Middle frontal gyrus (tissue), 1 donor: ENCODE measurements at regions not wholly inside any gene's neighbourhood (a gene's known extent, or its start where the extent isn't known, plus 50 kb on each side); places are given as distances from the start of the nearest gene placed in this dataset.
"Not testable (repeated sequence)": the region's sequence is repeated elsewhere in the genome, so short reads cannot be mapped to it uniquely, and the experiment has no call there.

ENCODE experiments used
- DNase-seq: peaks from one replicate; pipeline ENCODE4 v3.0.0-alpha.2; 2015; ENCODE audit warnings: low spot score; ENCODE audit errors: extremely low spot score

- not testable (repeated sequence) for DNase-seq
Measured at GRCh38 chr9:67142392-67143107, 150.2 kb upstream of the SPATA31A3 start.

- DNase-seq: not testable (repeated sequence)
Measured at GRCh38 chr9:67136376-67136775, 144.0 kb upstream of the SPATA31A3 start.

- not testable (repeated sequence) for DNase-seq
Measured at GRCh38 chr9:67133124-67133523, 140.8 kb upstream of the SPATA31A3 start.

- not testable (repeated sequence) for DNase-seq
Measured at GRCh38 chr9:67116761-67117160, 124.4 kb upstream of the SPATA31A3 start.

- not testable (repeated sequence) for DNase-seq
Measured at GRCh38 chr9:67112148-67112547, 119.8 kb upstream of the SPATA31A3 start.

GRCh38 chr9:67111733-67112132 lies 119.4 kb upstream of the SPATA31A3 start:
- DNase-seq: not testable (repeated sequence)

- DNase-seq: not testable (repeated sequence)
Measured at GRCh38 chr9:67109859-67110258, 117.5 kb upstream of the SPATA31A3 start.

- DNase-seq: not testable (repeated sequence)
Measured at GRCh38 chr9:67106659-67107058, 114.3 kb upstream of the SPATA31A3 start.

GRCh38 chr9:67102506-67103276 lies 110.3 kb upstream of the SPATA31A3 start:
- not testable (repeated sequence) for DNase-seq

GRCh38 chr9:67091104-67091503 lies 98.8 kb upstream of the SPATA31A3 start:
- not testable (repeated sequence) for DNase-seq

GRCh38 chr9:67086862-67087261 lies 94.5 kb upstream of the SPATA31A3 start:
- not testable (repeated sequence) for DNase-seq

- not testable (repeated sequence) for DNase-seq
Measured at GRCh38 chr9:67066140-67066539, 73.8 kb upstream of the SPATA31A3 start.

GRCh38 chr9:67058898-67059715 lies 66.8 kb upstream of the SPATA31A3 start:
- peak; percentile 1 for DNase-seq
